Activated naive CD8-positive, alpha-beta T cell treated with anti-CD3 and anti-CD28 coated beads for 36 hours (primary cell): ENCODE measurements at regions not wholly inside any gene's neighbourhood (a gene's known extent, or its start where the extent isn't known, plus 50 kb on each side); places are given as distances from the start of the nearest gene placed in this dataset.

Experiments
- DNase-seq: peaks from one replicate; pipeline ENCODE4 v3.0.0; 2021
- H3K27ac Mint-ChIP-seq: one replicate; pipeline ENCODE4 v1.8.0; 2022; ENCODE audit warnings: mild to moderate bottlenecking, moderate library complexity, mixed read lengths
- H3K27me3 Mint-ChIP-seq: one replicate; pipeline ENCODE4 v1.8.0; 2022; ENCODE audit warnings: mild to moderate bottlenecking, mixed read lengths
- H3K36me3 Mint-ChIP-seq: one replicate; pipeline ENCODE4 v1.8.0; 2021; ENCODE audit warnings: mild to moderate bottlenecking, mixed read lengths
- H3K4me1 Mint-ChIP-seq: one replicate; pipeline ENCODE4 v1.8.0; 2021; ENCODE audit warnings: mixed read lengths
- H3K4me3 Mint-ChIP-seq: one replicate; pipeline ENCODE4 v1.8.0; 2022; ENCODE audit warnings: mild to moderate bottlenecking, moderate library complexity, mixed read lengths
- H3K9me3 Mint-ChIP-seq: one replicate; pipeline ENCODE4 v1.8.0; 2022; ENCODE audit warnings: mixed read lengths

DNA sequence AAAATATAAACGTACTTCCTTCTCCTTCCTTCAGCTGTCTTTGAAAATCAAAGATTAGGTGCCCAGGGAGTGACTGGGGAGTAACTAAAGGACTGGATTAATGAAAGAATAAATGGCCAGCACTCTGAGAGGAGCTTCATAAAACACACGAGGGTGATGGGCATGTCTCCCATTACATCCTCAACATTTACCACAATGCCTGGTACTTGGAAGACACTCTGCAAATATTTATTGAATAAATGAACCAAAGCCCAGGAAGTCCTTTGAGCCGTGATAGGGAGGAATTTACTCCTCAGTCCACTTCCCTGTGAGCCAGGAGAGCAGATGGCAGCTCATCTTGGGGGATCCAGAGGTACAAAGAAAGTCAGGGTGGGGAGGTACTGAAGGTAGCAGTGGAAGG lies 96.3 kb downstream of the RAB11FIP2 start:
- peaks cover 10% of the 10 kb centered on the region for H3K27me3 Mint-ChIP-seq
- no peak overlapping the region for H3K4me3 Mint-ChIP-seq
- no peak for DNase-seq
- no peaks in the 10 kb centered on the region for H3K36me3 Mint-ChIP-seq
- H3K27ac Mint-ChIP-seq: no peak overlapping the region
- H3K9me3 Mint-ChIP-seq: no peaks in the 10 kb centered on the region
- no peaks in the 10 kb centered on the region for H3K4me1 Mint-ChIP-seq
